K562 (cell line): ENCODE measurements at regions not wholly inside any gene's neighbourhood (a gene's known extent, or its start where the extent isn't known, plus 50 kb on each side); places are given as distances from the start of the nearest gene placed in this dataset.
A peak's percentile ranks its signal among the peaks of the same experiment; 100 is the strongest.

Source experiments
- ATAC-seq: fragments of 200-7000 bp; cut with Tn5 transposase; 3 replicates; pipeline ENCODE4 v1.9.1; 2020; ENCODE audit warnings: moderate library complexity
- BruUV-seq: library from RNA; stranded (reverse); fragments of 400-500 nt; replicated peaks from 2 replicates; lab custom pipeline; 2021; lab: Mats Ljungman, UMichigan
- CTCF ChIA-PET: fragments of 300-600 bp; formaldehyde crosslinking; extraction: SDS; loops from one replicate; lab custom pipeline; 2021; ENCODE audit warnings: low intra/inter-chr PET ratio; lab: Yijun Ruan, JAX
- POLR2A ChIA-PET: fragments of 300-600, 350-650 bp; sonication (Branson Sonifier 250); formaldehyde crosslinking; extraction: SDS; loops from one replicate; lab custom pipeline; 2021; ENCODE audit warnings: antibody characterized with exemption, inconsistent platforms; lab: Yijun Ruan, JAX
- DNase-seq, 4 experiments: peaks; one replicate each; pipeline versions ENCODE4 v3.0.0 to v3.0.0-alpha.2; 2011 to 2018; ENCODE audit warnings: low spot score in 3 of 4, mixed read lengths in 3 of 4; ENCODE audit errors: extremely low read depth in 1 of 4
- FAIRE-seq: peaks from 2 replicates; lab custom pipeline; 2011; peaks lifted over from hg19 to GRCh38; lab: Jason Lieb, UNC
- H2AFZ ChIP-seq: 2 replicates; pipeline ENCODE4 v1.6.0; 2011; ENCODE audit warnings: low read depth, low read length, control low read depth, inconsistent platforms
- H3K27ac ChIP-seq: fragments of 200-600 bp; 3 replicates; pipeline ENCODE4 v1.8.0; 2011; ENCODE audit warnings: low read depth, mild to moderate bottlenecking, control low read depth, inconsistent platforms, low read length, moderate library complexity, mixed read lengths; ENCODE audit errors: extremely low read depth
- H3K27me3 ChIP-seq, 2 experiments: fragments of 300-600 bp in 1 of 2; 2 replicates in 1 of 2; 3 replicates in 1 of 2; pipeline versions ENCODE4 v1.6.0 to v1.8.0; 2011; ENCODE audit warnings: inconsistent platforms in 2 of 2, low read length in 2 of 2, mild to moderate bottlenecking in 1 of 2, mixed read lengths in 1 of 2, moderate library complexity in 1 of 2; ENCODE audit not compliant: control insufficient read depth in 2 of 2, insufficient read depth in 2 of 2
- H3K36me3 ChIP-seq: fragments of 300-600 bp; 3 replicates; pipeline ENCODE4 v1.8.0; 2011; ENCODE audit warnings: mild to moderate bottlenecking, low read length, inconsistent platforms; ENCODE audit not compliant: control insufficient read depth, insufficient read depth
- H3K4me1 ChIP-seq, 2 experiments: fragments of 200-600 bp in 1 of 2; replicated peaks in 1 of 2; 2 replicates in 1 of 2; 3 replicates in 1 of 2; pipeline versions ENCODE4 v1.5.1 to v1.8.0; 2011; ENCODE audit warnings: inconsistent platforms in 2 of 2, low read length in 2 of 2, mild to moderate bottlenecking in 1 of 2, mixed read lengths in 1 of 2, moderate library complexity in 1 of 2; ENCODE audit not compliant: control insufficient read depth in 2 of 2, insufficient read depth in 2 of 2
- H3K4me2 ChIP-seq: 2 replicates; pipeline ENCODE4 v1.6.1; 2011; ENCODE audit warnings: low read length, control low read depth, inconsistent platforms, mixed read lengths; ENCODE audit not compliant: insufficient read depth
- H3K4me3 ChIP-seq: fragments of 200-600 bp; sonication (generic), shearing (Covaris generic); 2 replicates; pipeline ENCODE4 v1.5.1; 2016; ENCODE audit warnings: control low read depth, inconsistent platforms
- H3K79me2 ChIP-seq: fragments of 200-600 bp; 3 replicates; pipeline ENCODE4 v1.8.0; 2011; ENCODE audit warnings: low read length, inconsistent platforms; ENCODE audit not compliant: control insufficient read depth, insufficient read depth
- H3K9ac ChIP-seq, 2 experiments: 2 replicates each; pipeline versions ENCODE4 v1.6.0 to v1.6.1; 2011; ENCODE audit warnings: low read depth in 2 of 2, low read length in 2 of 2, control low read depth in 1 of 2, inconsistent platforms in 1 of 2, mild to moderate bottlenecking in 1 of 2, mixed read lengths in 1 of 2; ENCODE audit not compliant: insufficient read depth in 1 of 2
- H3K9me1 ChIP-seq: one replicate; pipeline ENCODE4 v1.6.0; 2011; ENCODE audit warnings: inconsistent platforms, mild to moderate bottlenecking, low read length, moderate library complexity; ENCODE audit not compliant: control insufficient read depth, insufficient read depth
- H3K9me3 ChIP-seq: replicated peaks from 2 replicates; pipeline ENCODE4 v1.5.1; 2011; ENCODE audit warnings: low read depth, low read length, inconsistent platforms; ENCODE audit not compliant: control insufficient read depth, insufficient read depth
- H4K20me1 ChIP-seq: replicated peaks from 2 replicates; pipeline ENCODE4 v1.6.1; 2011; ENCODE audit warnings: low read length, inconsistent platforms, mixed read lengths; ENCODE audit not compliant: control insufficient read depth, insufficient read depth
- CHD4 ChIP-seq: fragments of 200-600 bp; sonication (generic); IDR thresholded peaks from 3 replicates; pipeline ENCODE4 v1.6.1; 2012; ENCODE audit warnings: low read depth, mild to moderate bottlenecking, mixed read lengths, low read length, inconsistent platforms; ENCODE audit not compliant: insufficient read depth, insufficient replicate concordance, poor library complexity, severe bottlenecking
- GATA2 ChIP-seq: sonication (generic); formaldehyde crosslinking; IDR thresholded peaks from 2 replicates; pipeline ENCODE4 v1.4.0; 2020; ENCODE audit warnings: mild to moderate bottlenecking, missing genetic modification reagents
- LARP7 ChIP-seq: fragments of 450-650 bp; IDR thresholded peaks from 2 replicates; pipeline ENCODE4 v1.6.1; 2016
- LEF1 ChIP-seq: fragments of 450-650 bp; IDR thresholded peaks from 2 replicates; pipeline ENCODE4 v1.6.1; 2016; ENCODE audit warnings: mild to moderate bottlenecking
- NFIX ChIP-seq: fragments of 250-450 bp; sonication (Bioruptor Pico); IDR thresholded peaks from 2 replicates; pipeline ENCODE4 v1.4.0; 2020; ENCODE audit warnings: low read depth, mild to moderate bottlenecking, moderate library complexity
- RBM25 ChIP-seq: fragments of 200-400 bp; formaldehyde crosslinking; IDR thresholded peaks from 2 replicates; pipeline ENCODE4 v1.6.1; 2018; ENCODE audit warnings: low read length, low read depth, moderate library complexity; ENCODE audit not compliant: severe bottlenecking
- ZBTB17 ChIP-seq: fragments of 450-650 bp; formaldehyde crosslinking; IDR thresholded peaks from 2 replicates; pipeline ENCODE4 v1.4.0; 2020; ENCODE audit warnings: mild to moderate bottlenecking
- ZNF175 ChIP-seq: fragments of 200-800 bp; sonication (Bioruptor generic); IDR thresholded peaks from 2 replicates; pipeline ENCODE4 v1.6.1; 2016; ENCODE audit warnings: low read depth, mild to moderate bottlenecking, missing genetic modification characterization, missing compliant biosample characterization
- ZNF232 ChIP-seq: sonication (generic); formaldehyde crosslinking; IDR thresholded peaks from 2 replicates; pipeline ENCODE4 v1.8.0; 2022; ENCODE audit warnings: mild to moderate bottlenecking, missing genetic modification reagents
- WGBS: fragments of 100-300 bp; shearing (Covaris generic); methylation state at CpG from one replicate; pipeline ENCODE4 v1.1.6; 2016; ENCODE audit warnings: low coverage, mixed read lengths; ENCODE audit not compliant: insufficient coverage; ENCODE audit errors: missing lambda C conversion rate; 5-methylcytosine and 5-hydroxymethylcytosine counted together
- in situ Hi-C: fragments of 300-500 bp; cut with MboI; formaldehyde crosslinking; loops from 4 replicates; pipeline ENCODE4 v1.15.0; 2018; ENCODE audit warnings: inconsistent platforms, mixed read lengths
- intact Hi-C: fragments of 100-400 bp; cut with micrococcal nuclease; formaldehyde crosslinking; loops from 2 replicates; pipeline ENCODE4 v1.14.2; 2022
- TF ChIP-seq, protein P1 (sequence below): sonication (generic); formaldehyde crosslinking; IDR thresholded peaks from 2 replicates; pipeline ENCODE4 v1.8.0; 2022; ENCODE audit warnings: mild to moderate bottlenecking, missing genetic modification reagents, borderline replicate concordance

GRCh38 chr7:96484091-96484490 is 162.2 kb upstream of the SLC25A13 start:
- ChIA-PET CTCF (no interaction called here), POLR2A (no interaction called here)
- Histone ChIP-seq H3K9me3 (no peaks in the 10 kb centered on the region), H3K27me3 (no peaks in the 10 kb centered on the region), H3K4me3 (no peak overlapping the region), H3K79me2 (no peaks in the 10 kb centered on the region), H3K36me3 (no peaks in the 10 kb centered on the region), H3K4me1 (no peaks in the 10 kb centered on the region), H3K4me2 (no peak overlapping the region), H3K9ac (no peak overlapping the region), H3K9me1 (no peaks in the 10 kb centered on the region), H4K20me1 (no peaks in the 10 kb centered on the region), H3K27ac (no peak overlapping the region), H2AFZ (no peak overlapping the region)
- intact Hi-C loops: no loop called here
- FAIRE-seq (no peak), ATAC-seq (no peak), DNase-seq (no peak)
- in situ Hi-C loops: no loop called here
- BruUV-seq: no TSS peak
- 0% methylated on average over 2 of the region's 2 CpGs for WGBS
- TF ChIP-seq GATA2 (no peak), ZNF175 (no peak), RBM25 (peak; percentile 66), LARP7 (no peak), ZBTB17 (CRISPR knock-in tag) (no peak), ZNF232 (CRISPR knock-in tag) (no peak), NFIX (CRISPR knock-in tag) (no peak), LEF1 (no peak), CHD4 (peak; percentile 35)
- TF ChIP-seq, protein P1, sequence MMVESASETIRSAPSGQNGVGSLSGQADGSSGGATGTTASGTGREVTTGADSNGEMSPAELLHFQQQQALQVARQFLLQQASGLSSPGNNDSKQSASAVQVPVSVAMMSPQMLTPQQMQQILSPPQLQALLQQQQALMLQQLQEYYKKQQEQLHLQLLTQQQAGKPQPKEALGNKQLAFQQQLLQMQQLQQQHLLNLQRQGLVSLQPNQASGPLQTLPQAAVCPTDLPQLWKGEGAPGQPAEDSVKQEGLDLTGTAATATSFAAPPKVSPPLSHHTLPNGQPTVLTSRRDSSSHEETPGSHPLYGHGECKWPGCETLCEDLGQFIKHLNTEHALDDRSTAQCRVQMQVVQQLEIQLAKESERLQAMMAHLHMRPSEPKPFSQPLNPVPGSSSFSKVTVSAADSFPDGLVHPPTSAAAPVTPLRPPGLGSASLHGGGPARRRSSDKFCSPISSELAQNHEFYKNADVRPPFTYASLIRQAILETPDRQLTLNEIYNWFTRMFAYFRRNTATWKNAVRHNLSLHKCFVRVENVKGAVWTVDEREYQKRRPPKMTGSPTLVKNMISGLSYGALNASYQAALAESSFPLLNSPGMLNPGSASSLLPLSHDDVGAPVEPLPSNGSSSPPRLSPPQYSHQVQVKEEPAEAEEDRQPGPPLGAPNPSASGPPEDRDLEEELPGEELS (CRISPR knock-in tag): no peak
